Breast epithelium (tissue), 4 donors: ENCODE measurements at regions not wholly inside any gene's neighbourhood (a gene's known extent, or its start where the extent isn't known, plus 50 kb on each side); places are given as distances from the start of the nearest gene placed in this dataset.

Experiments
- DNase-seq, 2 donors: peaks; one replicate each; pipeline ENCODE4 v3.0.0-alpha.2; 2019; ENCODE audit warnings: low spot score in 2 of 2
- H3K27ac ChIP-seq, 2 donors: fragments of 200-600 bp; sonication (generic) in 1 of 2; one replicate each; pipeline ENCODE4 v1.5.1; 2016 to 2019; ENCODE audit warnings: mild to moderate bottlenecking in 1 of 2
- H3K27me3 ChIP-seq, 2 donors: fragments of 200-600 bp; sonication (generic) in 1 of 2; one replicate each; pipeline versions ENCODE4 v1.5.1 to v1.6.0; 2017 to 2019; ENCODE audit warnings: control low read depth in 1 of 2, mild to moderate bottlenecking in 1 of 2
- H3K36me3 ChIP-seq: fragments of 200-600 bp; one replicate; pipeline ENCODE4 v1.5.1; 2019
- H3K4me1 ChIP-seq, 2 donors: fragments of 200-600 bp; sonication (generic); one replicate each; pipeline ENCODE4 v1.5.1; 2016 to 2019; ENCODE audit warnings: control low read depth in 1 of 2
- H3K4me3 ChIP-seq, 3 donors: fragments of 200-600 bp; sonication (generic); 1 replicate in 2 of 3; 2 replicates in 1 of 3; pipeline ENCODE4 v1.5.1; 2016 to 2019; ENCODE audit warnings: mild to moderate bottlenecking in 3 of 3, moderate library complexity in 2 of 3
- H3K9me3 ChIP-seq, 2 donors: fragments of 200-600 bp; sonication (generic) in 1 of 2; one replicate each; pipeline ENCODE4 v1.5.1; 2016 to 2019; ENCODE audit warnings: control low read depth in 1 of 2
- POLR2A ChIP-seq: fragments of 450-650 bp; IDR thresholded peaks from one replicate; pipeline ENCODE4 v1.6.1; 2016; ENCODE audit warnings: antibody characterized with exemption, mild to moderate bottlenecking, moderate library complexity
- POLR2AphosphoS5 ChIP-seq, 3 donors: sonication (generic); formaldehyde crosslinking; IDR thresholded peaks; one replicate each; pipeline ENCODE4 v1.6.1; 2017; ENCODE audit warnings: antibody characterized with exemption in 3 of 3
- intact Hi-C: fragments of 100-400 bp; cut with DNase I; formaldehyde crosslinking; loops from one replicate; pipeline ENCODE4 v1.15.1; 2023; ENCODE audit warnings: low total_unique reads
- TF ChIP-seq, protein P1 (sequence below), 3 donors: fragments of 450-650 bp; IDR thresholded peaks; one replicate each; pipeline ENCODE4 v1.5.1; 2016 to 2017; ENCODE audit warnings: antibody characterized with exemption in 3 of 3, mild to moderate bottlenecking in 3 of 3, moderate library complexity in 3 of 3

DNA sequence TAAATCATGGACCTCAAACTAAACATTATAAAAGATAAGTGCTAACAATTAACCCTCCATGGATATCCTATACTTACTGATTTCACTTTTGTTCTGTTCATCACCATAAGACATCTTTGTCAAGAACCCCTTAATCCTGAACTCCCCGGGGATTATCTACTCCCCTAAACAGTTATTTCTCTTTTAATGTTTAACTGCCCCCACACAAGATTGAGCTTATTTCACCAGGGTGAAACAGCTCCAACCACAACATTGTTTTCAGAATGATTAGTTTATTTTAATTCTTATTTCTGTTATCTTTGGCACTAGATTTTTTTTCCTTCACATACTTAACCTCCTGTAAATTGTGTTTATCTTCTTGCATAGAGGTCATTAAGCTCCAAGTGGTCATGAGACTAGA is 103.2 kb upstream of the HCN1 start:
- Histone ChIP-seq H3K4me3 (no peak overlapping the region), H3K36me3 (no peaks in the 10 kb centered on the region), H3K9me3 (peaks cover 17 to 70% of the 10 kb centered on the region in 2 donors), H3K27ac (no peak overlapping the region), H3K27me3 (no peaks in the 10 kb centered on the region), H3K4me1 (no peaks in the 10 kb centered on the region)
- TF ChIP-seq POLR2A: no peak
- TF ChIP-seq, protein P1, sequence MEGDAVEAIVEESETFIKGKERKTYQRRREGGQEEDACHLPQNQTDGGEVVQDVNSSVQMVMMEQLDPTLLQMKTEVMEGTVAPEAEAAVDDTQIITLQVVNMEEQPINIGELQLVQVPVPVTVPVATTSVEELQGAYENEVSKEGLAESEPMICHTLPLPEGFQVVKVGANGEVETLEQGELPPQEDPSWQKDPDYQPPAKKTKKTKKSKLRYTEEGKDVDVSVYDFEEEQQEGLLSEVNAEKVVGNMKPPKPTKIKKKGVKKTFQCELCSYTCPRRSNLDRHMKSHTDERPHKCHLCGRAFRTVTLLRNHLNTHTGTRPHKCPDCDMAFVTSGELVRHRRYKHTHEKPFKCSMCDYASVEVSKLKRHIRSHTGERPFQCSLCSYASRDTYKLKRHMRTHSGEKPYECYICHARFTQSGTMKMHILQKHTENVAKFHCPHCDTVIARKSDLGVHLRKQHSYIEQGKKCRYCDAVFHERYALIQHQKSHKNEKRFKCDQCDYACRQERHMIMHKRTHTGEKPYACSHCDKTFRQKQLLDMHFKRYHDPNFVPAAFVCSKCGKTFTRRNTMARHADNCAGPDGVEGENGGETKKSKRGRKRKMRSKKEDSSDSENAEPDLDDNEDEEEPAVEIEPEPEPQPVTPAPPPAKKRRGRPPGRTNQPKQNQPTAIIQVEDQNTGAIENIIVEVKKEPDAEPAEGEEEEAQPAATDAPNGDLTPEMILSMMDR (IDR thresholded peaks at IDR 0.05): no peak
- no peak for TF ChIP-seq POLR2AphosphoS5 (IDR thresholded peaks at IDR 0.05)
- intact Hi-C loops: no loop called here
- DNase-seq: no peak

DNA sequence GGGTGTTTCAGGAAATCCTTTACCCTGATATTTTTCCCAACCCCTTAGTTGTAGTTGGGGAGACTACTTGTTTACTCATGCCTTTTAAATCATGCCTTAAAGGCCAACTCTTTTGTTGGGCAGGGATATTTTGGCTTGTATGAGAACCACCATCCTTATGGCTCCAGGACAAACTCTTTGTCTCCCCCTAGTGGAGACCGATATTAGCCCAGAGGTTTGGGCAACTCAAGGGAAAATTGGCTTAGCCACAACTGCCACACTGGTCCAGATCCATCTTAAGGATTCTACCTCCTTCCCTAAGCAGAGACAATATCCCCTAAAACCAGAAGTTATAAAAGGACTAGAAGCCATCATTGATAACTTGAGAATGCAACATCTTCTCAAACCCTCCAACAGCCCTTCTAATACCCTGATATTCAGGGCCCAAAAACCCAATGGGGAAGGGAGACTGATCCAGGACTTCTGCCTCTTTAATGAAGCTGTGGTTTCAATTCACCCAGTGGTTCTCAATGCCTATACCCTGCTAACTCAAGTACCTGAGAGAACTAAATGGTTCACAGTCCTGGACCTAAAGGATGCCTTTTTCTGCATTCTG is 100.9 kb upstream of the HCN1 start:
- peaks cover 17 to 54% of the 10 kb centered on the region in 2 donors for H3K9me3 ChIP-seq
- no peak for DNase-seq
- H3K27ac ChIP-seq: no peak overlapping the region
- H3K4me3 ChIP-seq: no peak overlapping the region
- intact Hi-C loops: no loop called here
- no peaks in the 10 kb centered on the region for H3K36me3 ChIP-seq
- H3K27me3 ChIP-seq: no peaks in the 10 kb centered on the region
- TF ChIP-seq POLR2A: no peak
- TF ChIP-seq POLR2AphosphoS5 (IDR thresholded peaks at IDR 0.05): no peak
- TF ChIP-seq, protein P1 (IDR thresholded peaks at IDR 0.05): no peak
- H3K4me1 ChIP-seq: no peaks in the 10 kb centered on the region

DNA sequence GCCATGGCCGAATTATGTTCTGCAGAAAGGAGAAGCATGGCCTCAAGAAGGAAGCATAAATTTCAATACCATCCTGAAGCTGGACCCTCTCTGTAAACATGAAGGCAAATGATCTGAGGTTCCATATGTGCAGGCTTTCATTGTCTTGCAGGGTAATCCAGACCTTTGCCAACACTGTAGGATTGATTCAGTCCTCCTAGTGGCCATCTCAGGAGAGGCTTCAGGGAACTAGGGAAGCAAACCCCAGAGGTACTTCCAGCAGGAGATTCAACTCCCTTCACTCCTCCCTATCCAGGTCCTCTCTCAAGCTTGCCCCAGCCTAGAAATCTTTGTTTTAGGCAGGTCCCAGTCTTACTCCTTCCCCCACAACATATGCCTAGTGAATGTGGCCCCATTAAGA is 99.3 kb upstream of the HCN1 start:
- peaks cover 8 to 41% of the 10 kb centered on the region in 2 donors for H3K9me3 ChIP-seq
- intact Hi-C loops: no loop called here
- no peak overlapping the region for H3K4me3 ChIP-seq
- no peaks in the 10 kb centered on the region for H3K36me3 ChIP-seq
- H3K27ac ChIP-seq: no peak overlapping the region
- H3K4me1 ChIP-seq: no peaks in the 10 kb centered on the region
- H3K27me3 ChIP-seq: no peaks in the 10 kb centered on the region
- no peak for DNase-seq
- TF ChIP-seq, protein P1 (IDR thresholded peaks at IDR 0.05): no peak
- TF ChIP-seq POLR2A (no peak), POLR2AphosphoS5 (IDR thresholded peaks at IDR 0.05) (no peak)

DNA sequence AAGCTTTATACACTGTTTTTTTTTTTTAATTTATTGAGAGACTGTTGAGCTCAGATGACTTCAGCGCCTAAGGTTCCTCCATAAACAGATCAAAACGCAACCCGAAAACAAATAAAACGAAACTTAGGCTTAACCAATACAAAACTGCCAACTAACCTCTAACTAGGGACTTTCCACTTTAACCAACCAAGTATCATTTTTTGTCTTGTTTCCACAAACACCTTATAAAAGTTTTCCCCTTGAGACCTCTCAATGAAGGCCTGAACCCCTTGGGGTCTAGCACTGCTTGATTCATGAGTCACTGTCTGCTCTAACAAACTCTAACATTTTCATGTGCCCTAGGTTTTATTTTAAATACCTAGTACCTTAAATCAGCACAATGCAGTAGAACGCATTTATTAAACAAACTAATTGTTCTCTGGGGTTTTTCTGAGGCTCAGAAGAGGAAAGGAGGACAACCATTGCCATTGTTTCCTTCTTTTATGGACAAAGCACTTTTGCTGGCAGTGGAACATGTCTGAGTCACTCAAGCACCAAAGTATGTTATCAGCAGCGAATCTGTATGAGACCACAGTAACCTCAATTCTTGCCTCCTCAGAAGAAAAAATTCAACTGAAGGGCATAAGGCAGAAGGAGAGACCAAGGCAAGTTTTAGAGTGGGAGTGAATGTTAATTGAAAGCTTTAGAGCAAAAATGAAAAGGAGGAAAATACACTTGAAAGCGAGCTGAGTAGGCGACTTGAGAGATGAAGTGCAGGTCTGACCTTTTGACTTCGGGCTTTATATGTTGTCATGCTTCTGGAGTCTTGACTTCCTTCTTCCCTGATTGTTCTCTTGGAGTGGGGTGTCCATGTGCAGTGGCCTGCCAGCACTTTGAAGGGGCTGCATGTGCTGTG is 97.7 kb upstream of the HCN1 start:
- H3K36me3 ChIP-seq: no peaks in the 10 kb centered on the region
- intact Hi-C loops: no loop called here
- H3K9me3 ChIP-seq: peaks cover 0 to 29% of the 10 kb centered on the region in 2 donors
- DNase-seq: no peak
- no peaks in the 10 kb centered on the region for H3K27me3 ChIP-seq
- TF ChIP-seq POLR2A (no peak), POLR2AphosphoS5 (IDR thresholded peaks at IDR 0.05) (no peak)
- TF ChIP-seq, protein P1 (IDR thresholded peaks at IDR 0.05): no peak
- H3K4me1 ChIP-seq: no peaks in the 10 kb centered on the region
- no peak overlapping the region for H3K4me3 ChIP-seq
- H3K27ac ChIP-seq: no peak overlapping the region
